Sigmoid colon (tissue), 3 donors: ENCODE measurements at regions not wholly inside any gene's neighbourhood (a gene's known extent, or its start where the extent isn't known, plus 50 kb on each side); places are given as distances from the start of the nearest gene placed in this dataset.

Experiments
- CTCF ChIP-seq, 4 experiments: fragments of 450-650 bp in 3 of 4; fragments of 200-600 bp in 1 of 4; IDR thresholded peaks; one replicate each; pipeline ENCODE4 v1.5.1; 2016 to 2019; ENCODE audit warnings: antibody characterized with exemption in 4 of 4, mild to moderate bottlenecking in 3 of 4, moderate library complexity in 2 of 4
- POLR2A ChIP-seq, 2 donors: fragments of 450-650 bp; IDR thresholded peaks; one replicate each; pipeline ENCODE4 v1.6.1; 2016; ENCODE audit warnings: antibody characterized with exemption in 2 of 2, mild to moderate bottlenecking in 2 of 2, moderate library complexity in 2 of 2

- TF ChIP-seq CTCF (IDR thresholded peaks at IDR 0.05) (no peak), POLR2A (IDR thresholded peaks at IDR 0.05) (no peak)
These were observed 171.2 kb upstream of the UBL3 start for GRCh38 chr13:30021611-30022010.
